ENCODE measurements at regions not wholly inside any gene's neighbourhood (a gene's known extent, or its start where the extent isn't known, plus 50 kb on each side); places are given as distances from the start of the nearest gene placed in this dataset.

- DNase-seq (ENCODE audit: low read depth in 2 of 2) = no peak
Observed at GRCh38 chr13:31081316-31081715, 80.4 kb downstream of the HSPH1 start.

- no peak for DNase-seq (ENCODE audit: low read depth in 2 of 2)
Observed at GRCh38 chr13:31074756-31075155, 86.9 kb downstream of the HSPH1 start.

- no peak for DNase-seq (ENCODE audit: low read depth in 2 of 2)
Observed at GRCh38 chr13:31073859-31074718, 87.6 kb downstream of the HSPH1 start.

- DNase-seq (ENCODE audit: low read depth in 2 of 2) = no peak
Observed at GRCh38 chr13:31072041-31072440, 89.7 kb downstream of the HSPH1 start.

- no peak for DNase-seq (ENCODE audit: low read depth in 2 of 2)
Observed at GRCh38 chr13:31069808-31070534, 91.7 kb downstream of the HSPH1 start.

GRCh38 chr13:31068119-31068423, 93.6 kb downstream of the HSPH1 start:
- no peak for DNase-seq (ENCODE audit: low read depth in 2 of 2)

GRCh38 chr13:31067416-31068118, 94.1 kb downstream of the HSPH1 start:
- DNase-seq (ENCODE audit: low read depth in 2 of 2) = no peak

- no peak for DNase-seq (ENCODE audit: low read depth in 2 of 2)
Observed at GRCh38 chr13:31064636-31065035, 97.1 kb downstream of the HSPH1 start.

- no peak for DNase-seq (ENCODE audit: low read depth in 2 of 2)
Observed at GRCh38 chr13:31063772-31064171, 97.9 kb downstream of the HSPH1 start.

GRCh38 chr13:31060655-31061054, 101.0 kb downstream of the HSPH1 start:
- DNase-seq (ENCODE audit: low read depth in 2 of 2) = no peak

- no peak for DNase-seq (ENCODE audit: low read depth in 2 of 2)
Observed at GRCh38 chr13:31060220-31060619, 101.5 kb downstream of the HSPH1 start.

- no peak for DNase-seq (ENCODE audit: low read depth in 2 of 2)
Observed at GRCh38 chr13:31057403-31058033, 104.2 kb downstream of the HSPH1 start.

- DNase-seq (ENCODE audit: low read depth in 2 of 2) = no peak
Observed at GRCh38 chr13:31056644-31057271, 104.9 kb downstream of the HSPH1 start.

- DNase-seq (ENCODE audit: low read depth in 2 of 2) = no peak
Observed at GRCh38 chr13:31055589-31055988, 106.1 kb downstream of the HSPH1 start.

GRCh38 chr13:31054632-31055031, 107.1 kb downstream of the HSPH1 start:
- DNase-seq (ENCODE audit: low read depth in 2 of 2) = no peak

- no peak for DNase-seq (ENCODE audit: low read depth in 2 of 2)
Observed at GRCh38 chr13:31053896-31054295, 107.8 kb downstream of the HSPH1 start.

GRCh38 chr13:31053091-31053490, 108.6 kb downstream of the HSPH1 start:
- DNase-seq (ENCODE audit: low read depth in 2 of 2) = no peak

GRCh38 chr13:31052478-31052877, 109.2 kb downstream of the HSPH1 start:
- no peak for DNase-seq (ENCODE audit: low read depth in 2 of 2)

GRCh38 chr13:31051999-31052398, 109.7 kb downstream of the HSPH1 start:
- no peak for DNase-seq (ENCODE audit: low read depth in 2 of 2)

- DNase-seq (ENCODE audit: low read depth in 2 of 2) = no peak
Observed at GRCh38 chr13:31050486-31051400, 111.0 kb downstream of the HSPH1 start.

- no peak for DNase-seq (ENCODE audit: low read depth in 2 of 2)
Observed at GRCh38 chr13:31049833-31050232, 111.9 kb downstream of the HSPH1 start.

Measured in activated CD4-positive, alpha-beta T cell treated with anti-CD3 and anti-CD28 coated beads for 24 hours (primary cell).